ENCODE measurements at regions not wholly inside any gene's neighbourhood (a gene's known extent, or its start where the extent isn't known, plus 50 kb on each side); places are given as distances from the start of the nearest gene placed in this dataset.

DNA sequence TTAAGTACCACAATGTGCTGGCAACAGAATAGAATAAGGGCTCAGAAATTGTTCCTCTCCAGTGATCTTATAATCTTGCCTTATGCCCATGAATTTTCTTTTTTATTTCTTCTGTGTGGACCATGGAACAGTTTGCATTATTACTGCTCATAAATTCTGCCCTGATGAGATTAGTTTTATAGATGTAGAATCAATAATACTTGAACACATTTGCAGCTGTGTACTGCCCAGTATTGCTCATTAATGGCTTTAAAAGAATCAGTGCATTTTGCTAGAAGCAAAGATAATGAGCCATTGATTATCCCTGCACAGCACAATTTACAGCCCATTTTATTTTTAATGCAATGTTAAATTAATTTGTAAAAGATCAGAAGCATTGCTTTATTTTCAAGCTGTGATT is 172.3 kb upstream of the STXBP6 start:
- CTCF ChIA-PET: no interaction called here

GRCh38 chr14:25220514-25220913 is 170.6 kb upstream of the STXBP6 start:
- ChIA-PET POLR2A (no interaction called here), CTCF (no interaction called here)

More for the DNA sequence above, 172.3 kb upstream of the STXBP6 start:
- POLR2A ChIA-PET: no interaction called here

DNA sequence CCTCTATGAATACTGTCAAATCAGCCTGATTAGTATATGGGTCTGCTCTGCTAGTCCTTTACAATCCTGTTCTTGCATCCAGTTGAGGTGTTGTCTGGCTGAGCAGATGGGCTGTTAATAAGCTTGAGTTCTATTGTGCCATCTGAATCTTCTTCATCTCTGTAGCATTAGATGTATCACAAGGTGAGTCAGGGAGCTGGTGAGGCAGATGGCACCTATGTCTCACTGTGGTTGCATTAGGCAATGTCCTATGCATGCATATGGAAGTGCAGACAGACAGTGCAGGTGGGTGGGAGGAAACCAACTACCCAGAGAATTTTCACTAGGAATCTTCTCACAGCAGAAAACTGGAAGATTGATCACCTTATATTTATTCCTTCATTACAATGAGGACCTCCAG is 165.7 kb upstream of the STXBP6 start:
- ChIA-PET POLR2A (no interaction called here), CTCF (no interaction called here)

DNA sequence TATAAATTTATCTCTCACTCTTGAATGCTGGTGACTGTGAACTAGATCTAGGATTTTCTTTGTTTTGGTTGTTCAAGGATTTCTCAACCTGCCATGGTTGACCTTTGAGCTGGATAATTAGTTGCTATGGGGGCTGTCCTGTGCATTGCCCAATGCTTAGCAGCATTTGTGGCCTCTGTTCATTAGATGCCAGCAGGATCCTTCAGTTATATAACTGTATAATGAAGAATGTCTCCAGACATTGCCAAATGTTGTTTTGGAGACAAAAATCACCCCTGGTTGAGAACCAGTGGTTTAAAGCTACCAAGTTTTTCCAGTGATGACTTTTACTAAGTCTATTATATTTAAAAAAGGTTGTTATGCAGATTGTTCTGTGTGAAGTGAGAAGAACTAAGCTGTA is 147.9 kb upstream of the STXBP6 start:
- POLR2A ChIA-PET: no interaction called here
- CTCF ChIA-PET: no interaction called here

DNA sequence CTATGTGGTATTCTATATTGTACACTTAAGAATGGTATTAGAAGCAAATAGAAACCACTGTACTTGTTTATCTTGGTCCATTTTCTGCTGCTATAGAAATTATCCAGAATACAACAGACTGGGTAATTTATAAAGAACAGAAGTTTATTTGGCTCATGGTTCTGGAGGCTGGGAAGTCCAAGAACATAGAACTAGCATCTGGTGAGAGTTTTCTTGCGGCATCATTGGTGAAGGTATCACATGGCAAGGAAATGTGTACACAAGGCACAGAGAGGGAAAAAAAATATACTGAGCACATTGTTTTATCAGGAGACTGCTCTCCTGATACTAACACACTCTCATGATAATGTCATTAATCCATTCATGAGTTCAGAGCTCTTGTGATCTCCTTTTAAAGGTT is 130.3 kb upstream of the STXBP6 start:
- POLR2A ChIA-PET: no interaction called here
- CTCF ChIA-PET: no interaction called here

DNA sequence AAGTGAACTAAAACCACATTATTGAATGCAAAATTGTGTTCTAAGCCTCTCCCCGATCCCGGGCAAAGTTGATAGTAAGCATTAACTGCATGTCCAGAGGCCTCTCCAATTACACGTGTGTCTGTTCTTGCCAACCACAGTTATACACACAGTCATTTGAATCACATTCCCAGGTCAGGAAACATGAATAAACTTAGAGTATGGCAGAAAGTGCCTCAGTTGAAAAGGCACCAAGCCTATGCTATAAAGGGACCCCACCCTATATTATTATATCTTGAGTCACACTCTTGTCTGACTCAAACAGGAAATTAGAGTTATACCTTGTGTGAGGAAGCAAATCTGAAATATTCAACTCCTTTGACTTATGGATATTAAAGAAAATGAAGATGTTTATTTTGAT is 128.3 kb upstream of the STXBP6 start:
- ChIA-PET CTCF (no interaction called here), POLR2A (interaction anchor here (0.6 kb wide), 1 partner anchor 1382 kb away, joined by 4 read pairs; no protein-coding TSS in a partner anchor)

DNA sequence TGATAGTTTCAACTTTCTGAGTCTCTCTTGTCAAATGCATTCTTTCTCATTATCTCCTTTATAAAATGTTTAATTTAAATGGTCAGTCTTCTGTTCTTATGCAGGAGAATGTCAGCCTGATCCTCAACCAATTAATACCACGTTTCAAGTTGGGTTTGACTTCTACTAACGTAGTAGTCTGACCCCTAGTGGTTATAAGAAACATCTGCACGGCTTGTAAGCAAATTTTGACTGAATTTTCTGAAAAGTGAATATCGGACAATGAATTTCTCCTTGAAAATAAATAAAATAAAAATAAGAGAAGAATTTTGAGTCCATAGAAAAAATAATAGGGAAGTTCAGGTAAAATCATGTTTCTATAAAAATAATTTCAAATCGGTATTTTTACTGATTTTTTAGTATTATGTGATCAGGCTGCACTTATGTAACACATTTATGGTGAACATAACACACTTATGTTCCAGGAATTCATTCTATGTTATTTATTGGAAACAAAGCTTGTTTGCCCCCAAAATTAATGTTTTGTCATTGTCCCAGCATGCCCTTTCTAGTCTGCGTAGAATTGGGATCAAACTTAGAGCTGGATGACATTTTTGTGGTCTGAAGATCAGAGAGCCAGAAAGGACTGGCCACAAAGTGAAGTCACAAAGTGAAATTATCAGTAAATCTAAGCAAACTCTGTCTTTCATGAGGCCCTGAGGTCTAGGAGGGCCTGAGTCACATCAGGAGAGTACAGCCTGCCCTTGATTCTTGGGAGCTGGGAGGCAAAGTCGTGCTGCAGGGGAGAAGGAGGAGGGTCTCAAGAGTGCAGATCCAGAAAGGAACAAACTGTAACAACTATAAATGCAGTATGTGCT is 101.2 kb upstream of the STXBP6 start:
- ChIA-PET CTCF (no interaction called here), POLR2A (no interaction called here)

DNA sequence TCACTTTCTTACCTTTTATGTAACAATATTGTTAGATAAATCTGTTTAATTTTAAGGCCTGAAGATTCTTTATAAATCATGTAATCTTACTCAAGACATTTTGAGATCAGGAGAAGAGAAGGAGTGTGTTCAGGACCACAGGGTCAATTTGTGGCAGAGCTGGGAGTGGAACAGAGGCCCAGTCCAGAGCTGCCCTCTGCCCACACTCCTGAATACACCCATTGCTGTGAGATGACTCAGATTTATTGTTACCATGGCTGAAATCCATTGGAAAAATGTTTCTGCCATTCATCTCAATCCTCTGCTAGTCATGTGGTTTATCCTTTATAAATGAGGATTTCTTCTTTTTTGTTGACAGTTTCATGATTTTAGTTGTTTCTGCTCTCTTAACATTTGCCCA is 100.5 kb upstream of the STXBP6 start:
- POLR2A ChIA-PET: no interaction called here
- CTCF ChIA-PET: no interaction called here

DNA sequence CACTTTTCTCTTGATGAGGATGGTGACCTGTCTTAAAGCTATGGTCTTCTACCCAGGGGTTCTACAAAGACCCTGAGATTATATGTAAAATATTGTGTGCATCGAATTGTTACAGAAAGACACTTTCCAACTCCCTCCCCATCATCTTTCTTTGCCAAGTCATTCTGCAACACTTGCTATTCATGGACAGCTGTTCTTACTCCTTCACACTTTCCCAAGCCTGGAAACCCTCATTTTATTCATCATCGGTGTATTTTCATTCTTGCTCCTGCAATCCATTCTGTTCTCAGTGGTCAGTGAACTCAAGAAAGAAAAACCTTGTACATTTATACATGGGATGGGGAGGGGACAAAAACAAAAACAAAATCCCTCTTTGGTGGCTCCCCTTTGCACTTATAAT is 90.5 kb upstream of the STXBP6 start:
- POLR2A ChIA-PET: no interaction called here
- CTCF ChIA-PET: no interaction called here

GRCh38 chr14:25136811-25137210 is 86.9 kb upstream of the STXBP6 start:
- CTCF ChIA-PET: no interaction called here
- POLR2A ChIA-PET: no interaction called here

GRCh38 chr14:25134184-25134583 is 84.2 kb upstream of the STXBP6 start:
- POLR2A ChIA-PET: no interaction called here
- CTCF ChIA-PET: no interaction called here

DNA sequence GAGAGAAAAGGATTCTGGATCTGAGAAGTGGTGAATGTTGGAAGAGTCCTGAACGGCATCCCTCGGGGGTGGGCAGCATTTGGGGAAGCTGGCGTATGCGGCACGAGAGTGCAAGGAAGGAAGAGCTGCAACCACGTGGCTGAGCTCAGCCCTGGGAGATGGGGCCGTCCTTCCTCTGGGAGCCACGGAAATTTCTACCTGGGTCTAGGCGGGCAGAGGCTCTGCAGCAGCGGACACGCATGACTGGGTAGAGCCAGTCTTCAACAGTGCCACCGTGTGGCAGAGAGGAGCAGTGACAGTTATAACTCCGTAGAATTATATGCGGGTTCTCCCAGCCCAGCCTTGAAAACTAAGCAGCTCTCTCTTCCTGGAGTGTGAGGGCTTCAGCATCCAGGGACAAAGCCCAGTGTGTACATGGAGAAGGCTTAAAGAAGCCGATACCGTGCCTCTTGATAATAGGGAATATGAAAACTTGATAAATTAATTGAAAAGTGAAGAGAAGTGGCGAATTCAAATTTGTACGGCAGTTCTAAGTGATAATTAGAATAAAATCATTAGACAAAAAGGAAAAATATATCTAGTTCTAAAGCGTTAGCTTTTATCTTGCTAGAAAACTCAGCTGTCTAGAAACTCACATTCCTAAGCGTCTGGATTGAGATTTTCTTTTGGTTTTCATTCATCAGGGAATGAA is 82.9 kb upstream of the STXBP6 start:
- CTCF ChIA-PET: interaction anchor here (0.6 to 1.0 kb wide), 3 partner anchors 24 to 401 kb away, joined by 3 read pairs; no protein-coding TSS in a partner anchor
- POLR2A ChIA-PET: no interaction called here

- CTCF ChIA-PET: interaction anchor here (0.7 to 1.4 kb wide), 5 partner anchors 23 to 423 kb away, joined by 3 to 4 read pairs (median 3); no protein-coding TSS in a partner anchor
- POLR2A ChIA-PET: interaction anchor here (0.6 kb wide), 1 partner anchor 499 kb away, joined by 3 read pairs; no protein-coding TSS in a partner anchor
Measured at GRCh38 chr14:25132094-25132493, 82.1 kb upstream of the STXBP6 start.

- ChIA-PET POLR2A (no interaction called here), CTCF (no interaction called here)
Measured at GRCh38 chr14:25122843-25123242, 72.9 kb upstream of the STXBP6 start.

GRCh38 chr14:25122211-25122610 is 72.3 kb upstream of the STXBP6 start:
- ChIA-PET CTCF (no interaction called here), POLR2A (no interaction called here)

DNA sequence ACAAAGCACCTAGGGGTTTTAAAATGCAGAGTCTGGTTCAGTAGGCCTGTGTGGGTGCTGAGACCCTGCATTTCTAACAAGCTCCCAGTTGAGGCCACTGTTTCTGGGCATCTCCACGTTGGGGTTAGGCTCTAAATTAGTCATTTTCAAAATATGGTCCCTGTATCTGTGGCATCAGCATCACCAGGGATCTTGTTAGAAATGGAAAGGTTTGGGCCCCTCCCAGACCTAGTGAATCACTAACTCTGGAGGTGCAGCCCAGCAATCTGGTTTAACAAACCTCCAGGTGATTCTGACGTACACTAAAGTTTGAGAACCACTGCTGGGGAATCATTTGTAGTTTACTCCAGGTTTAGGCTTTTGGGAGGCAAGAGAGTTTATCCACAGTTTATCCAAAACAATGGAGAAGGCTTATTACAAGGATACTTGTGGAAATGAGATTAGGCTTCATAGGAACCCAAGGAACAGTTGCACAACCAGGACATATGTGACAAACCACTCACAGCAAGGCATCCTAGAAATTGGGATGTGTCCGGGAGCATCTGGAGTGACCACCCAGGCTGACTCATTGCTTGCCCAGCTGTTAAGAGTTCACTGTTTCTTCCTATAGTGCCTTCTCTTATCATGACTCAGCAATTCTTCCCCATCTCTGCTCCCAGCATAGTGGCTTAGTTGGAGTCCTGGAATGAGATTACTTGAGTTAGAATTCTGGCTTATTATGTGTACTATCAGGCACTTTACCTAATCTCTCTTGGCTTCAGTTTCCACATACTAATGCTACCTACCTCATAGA is 71.6 kb upstream of the STXBP6 start:
- CTCF ChIA-PET: no interaction called here
- POLR2A ChIA-PET: no interaction called here

DNA sequence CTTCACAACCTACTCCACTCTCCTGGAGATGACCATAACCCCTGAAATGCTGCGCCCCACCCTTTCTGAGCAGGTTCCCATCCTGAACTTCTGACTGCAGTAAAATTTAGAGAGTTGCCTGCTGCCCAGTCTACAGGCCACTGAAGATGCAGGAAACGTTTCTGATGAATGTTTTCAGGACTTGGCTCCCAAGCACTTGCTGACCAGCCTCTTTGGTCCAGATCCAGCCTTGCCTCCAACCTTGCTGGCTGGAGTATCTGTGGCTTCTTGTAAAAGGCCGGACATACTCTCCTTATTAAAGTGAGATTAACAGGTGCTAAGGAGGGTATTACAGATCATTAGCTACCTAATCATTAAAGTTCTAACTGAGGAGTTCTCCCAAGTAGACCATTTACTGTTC is 70.3 kb upstream of the STXBP6 start:
- ChIA-PET POLR2A (no interaction called here), CTCF (no interaction called here)

DNA sequence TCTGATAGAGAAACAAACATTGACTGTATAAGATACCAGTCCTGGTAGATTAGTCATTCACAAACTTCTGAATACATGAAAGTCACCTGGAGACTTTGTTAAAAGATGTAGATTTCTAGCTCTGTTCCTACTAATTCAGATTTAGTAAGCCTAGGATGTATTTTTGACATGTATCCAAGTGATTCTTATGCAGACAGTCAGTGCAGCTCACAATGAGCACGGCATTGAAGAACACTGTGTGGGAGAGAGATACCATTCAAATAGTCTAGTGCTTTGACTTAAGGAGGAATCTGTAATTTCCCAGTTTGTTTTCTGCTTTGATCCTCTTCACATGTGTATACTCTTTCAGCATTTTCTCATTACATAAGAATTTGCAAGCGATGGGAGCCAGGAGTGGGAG is 68.7 kb upstream of the STXBP6 start:
- CTCF ChIA-PET: no interaction called here

GRCh38 chr14:25117342-25117741 is 67.4 kb upstream of the STXBP6 start:
- CTCF ChIA-PET: no interaction called here
- POLR2A ChIA-PET: no interaction called here

More for the DNA sequence above, 68.7 kb upstream of the STXBP6 start:
- POLR2A ChIA-PET: no interaction called here

GRCh38 chr14:25116607-25117006 is 66.7 kb upstream of the STXBP6 start:
- ChIA-PET POLR2A (no interaction called here), CTCF (no interaction called here)

GRCh38 chr14:25113394-25113793 is 63.4 kb upstream of the STXBP6 start:
- ChIA-PET POLR2A (no interaction called here), CTCF (no interaction called here)

All from activated CD8-positive, alpha-beta memory T cell treated with anti-CD3 and anti-CD28 coated beads for 36 hours (primary cell).